ENCODE measurements at regions not wholly inside any gene's neighbourhood (a gene's known extent, or its start where the extent isn't known, plus 50 kb on each side); places are given as distances from the start of the nearest gene placed in this dataset.

GRCh38 chr6:126842769-126843168 is 275.7 kb upstream of the RSPO3 start:
- TF ChIP-seq ZFX (IDR thresholded peaks at IDR 0.05; ENCODE audit: borderline replicate concordance) = no peak
- TF ChIP-seq CTCF (IDR thresholded peaks at IDR 0.05) = no peak

GRCh38 chr6:126848119-126848518 is 270.4 kb upstream of the RSPO3 start:
- no peak for TF ChIP-seq ZFX (IDR thresholded peaks at IDR 0.05; ENCODE audit: borderline replicate concordance)
- no peak for TF ChIP-seq CTCF (IDR thresholded peaks at IDR 0.05)

More at GRCh38 chr6:126842769-126843168, 275.7 kb upstream of the RSPO3 start:
- H3K27ac ChIP-seq = no peak overlapping the region

GRCh38 chr6:126867641-126868040 is 250.8 kb upstream of the RSPO3 start:
- TF ChIP-seq CTCF (IDR thresholded peaks at IDR 0.05) (no peak), ZFX (IDR thresholded peaks at IDR 0.05; ENCODE audit: borderline replicate concordance) (no peak)

More at GRCh38 chr6:126848119-126848518, 270.4 kb upstream of the RSPO3 start:
- H3K27ac ChIP-seq = no peak overlapping the region

GRCh38 chr6:126873351-126873750 is 245.1 kb upstream of the RSPO3 start:
- no peak overlapping the region for H3K27ac ChIP-seq
- TF ChIP-seq ZFX (IDR thresholded peaks at IDR 0.05; ENCODE audit: borderline replicate concordance) (no peak), CTCF (IDR thresholded peaks at IDR 0.05) (no peak)

More at GRCh38 chr6:126867641-126868040, 250.8 kb upstream of the RSPO3 start:
- no peak overlapping the region for H3K27ac ChIP-seq

GRCh38 chr6:126873791-126874190 is 244.7 kb upstream of the RSPO3 start:
- TF ChIP-seq ZFX (IDR thresholded peaks at IDR 0.05; ENCODE audit: borderline replicate concordance) (no peak), CTCF (IDR thresholded peaks at IDR 0.05) (no peak)
- H3K27ac ChIP-seq = no peak overlapping the region

GRCh38 chr6:126876446-126876845 is 242.0 kb upstream of the RSPO3 start:
- H3K27ac ChIP-seq = no peak overlapping the region
- no peak for TF ChIP-seq ZFX (IDR thresholded peaks at IDR 0.05; ENCODE audit: borderline replicate concordance)
- no peak for TF ChIP-seq CTCF (IDR thresholded peaks at IDR 0.05)

- TF ChIP-seq CTCF (IDR thresholded peaks at IDR 0.05) = no peak
- TF ChIP-seq ZFX (IDR thresholded peaks at IDR 0.05; ENCODE audit: borderline replicate concordance) = no peak
Measured at GRCh38 chr6:126880964-126881363, 237.5 kb upstream of the RSPO3 start.

More at GRCh38 chr6:126880964-126881363, 237.5 kb upstream of the RSPO3 start:
- no peak overlapping the region for H3K27ac ChIP-seq
